Endothelial cell (in vitro differentiated cells): ENCODE measurements at regions not wholly inside any gene's neighbourhood (a gene's known extent, or its start where the extent isn't known, plus 50 kb on each side); places are given as distances from the start of the nearest gene placed in this dataset.

Experiments
- DNase-seq: peaks from one replicate; pipeline ENCODE4 v3.0.0; 2021; ENCODE audit warnings: low spot score
- H3K27ac Mint-ChIP-seq: one replicate; pipeline ENCODE4 v1.8.0; 2021; ENCODE audit warnings: mixed read lengths, inconsistent platforms; ENCODE audit not compliant: unreplicated experiment
- H3K27me3 Mint-ChIP-seq: one replicate; pipeline ENCODE4 v1.8.0; 2021; ENCODE audit warnings: mild to moderate bottlenecking, moderate library complexity, mixed read lengths, inconsistent platforms; ENCODE audit not compliant: unreplicated experiment
- H3K36me3 Mint-ChIP-seq: one replicate; pipeline ENCODE4 v1.8.0; 2021; ENCODE audit warnings: mild to moderate bottlenecking, low read depth, mixed read lengths, inconsistent platforms; ENCODE audit not compliant: unreplicated experiment
- H3K4me1 Mint-ChIP-seq: one replicate; pipeline ENCODE4 v1.8.0; 2021; ENCODE audit warnings: mild to moderate bottlenecking, mixed read lengths, inconsistent platforms; ENCODE audit not compliant: unreplicated experiment
- H3K4me3 Mint-ChIP-seq: one replicate; pipeline ENCODE4 v1.8.0; 2021; ENCODE audit warnings: mild to moderate bottlenecking, mixed read lengths, inconsistent platforms; ENCODE audit not compliant: unreplicated experiment
- H3K9me3 Mint-ChIP-seq: one replicate; pipeline ENCODE4 v1.8.0; 2021; ENCODE audit warnings: mixed read lengths, inconsistent platforms; ENCODE audit not compliant: unreplicated experiment
- CTCF ChIP-seq: fragments of 200-600 bp; sonication (generic); IDR thresholded peaks from one replicate; pipeline ENCODE4 v1.5.0; 2021; ENCODE audit warnings: antibody characterized with exemption; ENCODE audit not compliant: unreplicated experiment

- no peak for DNase-seq
- Mint-ChIP-seq H3K4me1 (peaks cover 3% of the 10 kb centered on the region), H3K36me3 (no peaks in the 10 kb centered on the region), H3K4me3 (no peak overlapping the region), H3K9me3 (no peaks in the 10 kb centered on the region), H3K27ac (no peak overlapping the region), H3K27me3 (peaks cover 1% of the 10 kb centered on the region)
- no peak for TF ChIP-seq CTCF
Measured at GRCh38 chr12:58639318-58639934, 280.9 kb downstream of the LRIG3 start.

- no peak overlapping the region for H3K27ac Mint-ChIP-seq
- no peaks in the 10 kb centered on the region for H3K36me3 Mint-ChIP-seq
- DNase-seq = no peak
- peaks cover 1% of the 10 kb centered on the region for H3K27me3 Mint-ChIP-seq
- H3K4me1 Mint-ChIP-seq = peaks cover 3% of the 10 kb centered on the region
- no peak for TF ChIP-seq CTCF
- H3K9me3 Mint-ChIP-seq = no peaks in the 10 kb centered on the region
- H3K4me3 Mint-ChIP-seq = no peak overlapping the region
Measured at GRCh38 chr12:58640314-58640713, 280.0 kb downstream of the LRIG3 start.

GRCh38 chr12:58645946-58646345 lies 274.4 kb downstream of the LRIG3 start:
- Mint-ChIP-seq H3K4me3 (no peak overlapping the region), H3K27ac (no peak overlapping the region), H3K9me3 (no peaks in the 10 kb centered on the region), H3K36me3 (no peaks in the 10 kb centered on the region), H3K27me3 (no peaks in the 10 kb centered on the region), H3K4me1 (peaks cover 3% of the 10 kb centered on the region)
- no peak for TF ChIP-seq CTCF
- DNase-seq = no peak

- H3K36me3 Mint-ChIP-seq = no peaks in the 10 kb centered on the region
- no peaks in the 10 kb centered on the region for H3K9me3 Mint-ChIP-seq
- H3K4me1 Mint-ChIP-seq = no peaks in the 10 kb centered on the region
- H3K27me3 Mint-ChIP-seq = no peaks in the 10 kb centered on the region
- H3K4me3 Mint-ChIP-seq = no peak overlapping the region
- TF ChIP-seq CTCF = no peak
- DNase-seq = no peak
- H3K27ac Mint-ChIP-seq = no peak overlapping the region
Measured at GRCh38 chr12:58647495-58647894, 272.8 kb downstream of the LRIG3 start.

- no peaks in the 10 kb centered on the region for H3K4me1 Mint-ChIP-seq
- no peak for DNase-seq
- no peaks in the 10 kb centered on the region for H3K36me3 Mint-ChIP-seq
- no peak overlapping the region for H3K27ac Mint-ChIP-seq
- H3K27me3 Mint-ChIP-seq = no peaks in the 10 kb centered on the region
- TF ChIP-seq CTCF = no peak
- H3K4me3 Mint-ChIP-seq = no peak overlapping the region
- no peaks in the 10 kb centered on the region for H3K9me3 Mint-ChIP-seq
Measured at GRCh38 chr12:58648176-58648575, 272.1 kb downstream of the LRIG3 start.
